Liver (tissue), 3 donors: ENCODE measurements at regions not wholly inside any gene's neighbourhood (a gene's known extent, or its start where the extent isn't known, plus 50 kb on each side); places are given as distances from the start of the nearest gene placed in this dataset.

ENCODE experiments used
- CTCF ChIP-seq: fragments of 150-350 bp; IDR thresholded peaks from 2 replicates; pipeline ENCODE4 v1.5.1; 2017; ENCODE audit warnings: improper control_type of control experiment, low read depth, low read length; ENCODE audit not compliant: missing input control
- JUND ChIP-seq, 2 donors: IDR thresholded peaks; 2 replicates each; pipeline ENCODE4 v1.6.1; 2016; ENCODE audit warnings: antibody characterized with exemption in 2 of 2
- MAX ChIP-seq: IDR thresholded peaks from 2 replicates; pipeline ENCODE4 v1.6.1; 2016; ENCODE audit warnings: antibody characterized with exemption
- RAD21 ChIP-seq, 2 donors: IDR thresholded peaks; 2 replicates each; pipeline ENCODE4 v1.6.1; 2016; ENCODE audit warnings: antibody characterized with exemption in 2 of 2, mild to moderate bottlenecking in 2 of 2
- REST ChIP-seq: IDR thresholded peaks from 2 replicates; pipeline ENCODE4 v1.6.1; 2016; ENCODE audit warnings: antibody characterized with exemption, mild to moderate bottlenecking
- RXRA ChIP-seq, 2 donors: IDR thresholded peaks; 2 replicates each; pipeline ENCODE4 v1.6.1; 2017 to 2018; ENCODE audit warnings: antibody characterized with exemption in 2 of 2, mild to moderate bottlenecking in 1 of 2
- SP1 ChIP-seq: IDR thresholded peaks from 2 replicates; pipeline ENCODE4 v1.6.1; 2018; ENCODE audit warnings: antibody characterized with exemption, mild to moderate bottlenecking
- TAF1 ChIP-seq: conservative IDR thresholded peaks from 2 replicates; pipeline ENCODE4 v1.6.1; 2016; ENCODE audit warnings: antibody characterized with exemption, mild to moderate bottlenecking
- YY1 ChIP-seq: IDR thresholded peaks from 2 replicates; pipeline ENCODE4 v1.6.1; 2016; ENCODE audit warnings: antibody characterized with exemption, mild to moderate bottlenecking
- ZBTB33 ChIP-seq: IDR thresholded peaks from 2 replicates; pipeline ENCODE4 v1.6.1; 2016; ENCODE audit warnings: antibody characterized with exemption
- donor health status: healthy.
- donor health status: healthy.

GRCh38 chr6:147735924-147736323 lies 227.4 kb downstream of the SAMD5 start:
- no peak for TF ChIP-seq CTCF
- TF ChIP-seq MAX, result no peak
- no peak for TF ChIP-seq JUND (IDR thresholded peaks at IDR 0.05)
- TF ChIP-seq REST, result no peak
- no peak for TF ChIP-seq SP1
- TF ChIP-seq YY1, result no peak
- no peak for TF ChIP-seq RXRA (IDR thresholded peaks at IDR 0.05)
- TF ChIP-seq ZBTB33, result no peak
- no peak for TF ChIP-seq RAD21 (IDR thresholded peaks at IDR 0.05)
- no peak for TF ChIP-seq TAF1
